Stomach (tissue), 8 donors: ENCODE measurements at regions not wholly inside any gene's neighbourhood (a gene's known extent, or its start where the extent isn't known, plus 50 kb on each side); places are given as distances from the start of the nearest gene placed in this dataset.

Experiments used
- DNase-seq, 2 donors: peaks; one replicate each; pipeline versions ENCODE4 v3.0.0 to v3.0.0-alpha.2; 2013 to 2019
- H3K27ac ChIP-seq, 5 donors: fragments of 200-600 bp in 4 of 5; sonication (generic) in 4 of 5; one replicate each; pipeline ENCODE4 v1.5.1; 2013 to 2019; ENCODE audit warnings: mild to moderate bottlenecking in 1 of 5, moderate library complexity in 1 of 5
- H3K27me3 ChIP-seq, 3 donors: fragments of 200-600 bp; sonication (generic); one replicate each; pipeline ENCODE4 v1.5.1; 2017 to 2019; ENCODE audit warnings: mixed run types in 1 of 3
- H3K36me3 ChIP-seq, 4 donors: fragments of 200-600 bp; sonication (generic); 1 replicate in 3 of 4; 2 replicates in 1 of 4; pipeline ENCODE4 v1.5.1; 2016 to 2019
- H3K4me1 ChIP-seq, 4 donors: fragments of 200-600 bp; sonication (generic); one replicate each; pipeline ENCODE4 v1.5.1; 2016 to 2019
- H3K4me3 ChIP-seq, 4 donors: fragments of 200-600 bp; sonication (generic) in 3 of 4; one replicate each; pipeline ENCODE4 v1.5.1; 2016 to 2019; ENCODE audit warnings: mild to moderate bottlenecking in 1 of 4
- H3K9me3 ChIP-seq, 4 donors: fragments of 200-600 bp; sonication (generic); one replicate each; pipeline ENCODE4 v1.5.1; 2016 to 2019
- CTCF ChIP-seq, 7 experiments: fragments of 450-650 bp in 4 of 7; fragments of 200-600 bp in 3 of 7; sonication (generic) in 3 of 7; IDR thresholded peaks; one replicate each; pipeline ENCODE4 v1.5.1; 2016 to 2019; ENCODE audit warnings: antibody characterized with exemption in 7 of 7, control low read depth in 2 of 7, mild to moderate bottlenecking in 1 of 7
- EP300 ChIP-seq: sonication (generic); formaldehyde crosslinking; IDR thresholded peaks from one replicate; pipeline ENCODE4 v1.6.1; 2017; ENCODE audit warnings: antibody characterized with exemption
- POLR2A ChIP-seq, 4 donors: fragments of 450-650 bp; IDR thresholded peaks; one replicate each; pipeline ENCODE4 v1.6.1; 2016; ENCODE audit warnings: antibody characterized with exemption in 4 of 4, control low read depth in 2 of 4, mild to moderate bottlenecking in 1 of 4, moderate library complexity in 1 of 4
- POLR2AphosphoS5 ChIP-seq, 3 donors: sonication (generic); formaldehyde crosslinking; IDR thresholded peaks; one replicate each; pipeline ENCODE4 v1.6.1; 2016; ENCODE audit warnings: antibody characterized with exemption in 3 of 3
- WGBS, 5 donors: extraction: QIAGEN DNeasy Blood & Tissue Kit in 3 of 5; methylation state at CpG; one replicate each; pipeline versions ENCODE4 v1.1.5 to v1.1.7; 2013 to 2018; 5-methylcytosine and 5-hydroxymethylcytosine counted together
- intact Hi-C: fragments of 100-400 bp; cut with DNase I; formaldehyde crosslinking; loops from one replicate; pipeline ENCODE4 v1.15.1; 2023; ENCODE audit warnings: low total_unique reads
- donor health status: healthy with polysubstance abuse.
- donor health status: Bipolar disorder and iron deficiency.
- donor health status: healthy.

GRCh38 chr5:52107210-52107905 lies 680.4 kb upstream of the ITGA1 start:
- no peaks in the 10 kb centered on the region for H3K4me1 ChIP-seq
- 76 to 85% (median 82%) methylated on average over 4 of the region's 4 CpGs for WGBS, 5 donors

GRCh38 chr5:52119768-52120167 lies 667.9 kb upstream of the ITGA1 start:
- Histone ChIP-seq H3K27me3 (no peaks in the 10 kb centered on the region), H3K27ac (no peak overlapping the region), H3K4me3 (no peak overlapping the region), H3K36me3 (no peaks in the 10 kb centered on the region), H3K9me3 (no peaks in the 10 kb centered on the region), H3K4me1 (no peaks in the 10 kb centered on the region)
- DNase-seq = no peak
- TF ChIP-seq CTCF (IDR thresholded peaks at IDR 0.05) (no peak), POLR2A (IDR thresholded peaks at IDR 0.05) (no peak), EP300 (no peak), POLR2AphosphoS5 (IDR thresholded peaks at IDR 0.05) (no peak)
- intact Hi-C loops = no loop called here
- WGBS, 5 donors = 13 to 31% (median 25%) methylated on average over 1 of the region's 1 CpG

More at GRCh38 chr5:52107210-52107905, 680.4 kb upstream of the ITGA1 start:
- no peak for DNase-seq
- no peak overlapping the region for H3K4me3 ChIP-seq
- no peaks in the 10 kb centered on the region for H3K36me3 ChIP-seq
- no peaks in the 10 kb centered on the region for H3K27me3 ChIP-seq
- intact Hi-C loops = no loop called here
- no peak overlapping the region for H3K27ac ChIP-seq
- H3K9me3 ChIP-seq = peaks cover 0 to 7% (median 3%) of the 10 kb centered on the region in 4 donors
- TF ChIP-seq EP300 (no peak), CTCF (IDR thresholded peaks at IDR 0.05) (no peak), POLR2A (IDR thresholded peaks at IDR 0.05) (no peak), POLR2AphosphoS5 (IDR thresholded peaks at IDR 0.05) (no peak)

- Histone ChIP-seq H3K27ac (no peak overlapping the region), H3K27me3 (no peaks in the 10 kb centered on the region), H3K36me3 (no peaks in the 10 kb centered on the region), H3K9me3 (no peaks in the 10 kb centered on the region), H3K4me1 (peaks cover 0 to 7% (median 0%) of the 10 kb centered on the region in 4 donors), H3K4me3 (no peak overlapping the region)
- TF ChIP-seq EP300 (no peak), POLR2A (IDR thresholded peaks at IDR 0.05) (no peak), CTCF (IDR thresholded peaks at IDR 0.05) (no peak), POLR2AphosphoS5 (IDR thresholded peaks at IDR 0.05) (no peak)
- intact Hi-C loops = no loop called here
- 79 to 91% (median 89%) methylated on average over 3 of the region's 3 CpGs for WGBS, 5 donors
- no peak for DNase-seq
Observed at GRCh38 chr5:52132053-52132452, 655.7 kb upstream of the ITGA1 start.

GRCh38 chr5:52134013-52134650 lies 653.6 kb upstream of the ITGA1 start:
- DNase-seq = no peak
- Histone ChIP-seq H3K4me1 (peaks cover 0 to 7% (median 0%) of the 10 kb centered on the region in 4 donors), H3K27me3 (no peaks in the 10 kb centered on the region), H3K9me3 (no peaks in the 10 kb centered on the region), H3K27ac (no peak overlapping the region), H3K4me3 (no peak overlapping the region), H3K36me3 (no peaks in the 10 kb centered on the region)
- 21 to 43% (median 30%) methylated on average over 3 of the region's 3 CpGs for WGBS, 5 donors
- intact Hi-C loops = no loop called here
- no peak for TF ChIP-seq EP300
- TF ChIP-seq POLR2A (IDR thresholded peaks at IDR 0.05) = no peak
- TF ChIP-seq POLR2AphosphoS5 (IDR thresholded peaks at IDR 0.05) = no peak
- TF ChIP-seq CTCF (IDR thresholded peaks at IDR 0.05) = no peak
